ENCODE measurements at regions not wholly inside any gene's neighbourhood (a gene's known extent, or its start where the extent isn't known, plus 50 kb on each side); places are given as distances from the start of the nearest gene placed in this dataset.

- peaks cover 8% of the 10 kb centered on the region for H3K9me3 ChIP-seq
- H3K36me3 ChIP-seq, result no peaks in the 10 kb centered on the region
- H3K27ac ChIP-seq, result no peak overlapping the region
- H3K27me3 ChIP-seq (ENCODE audit: low read depth), result no peaks in the 10 kb centered on the region
- TF ChIP-seq, protein P1, sequence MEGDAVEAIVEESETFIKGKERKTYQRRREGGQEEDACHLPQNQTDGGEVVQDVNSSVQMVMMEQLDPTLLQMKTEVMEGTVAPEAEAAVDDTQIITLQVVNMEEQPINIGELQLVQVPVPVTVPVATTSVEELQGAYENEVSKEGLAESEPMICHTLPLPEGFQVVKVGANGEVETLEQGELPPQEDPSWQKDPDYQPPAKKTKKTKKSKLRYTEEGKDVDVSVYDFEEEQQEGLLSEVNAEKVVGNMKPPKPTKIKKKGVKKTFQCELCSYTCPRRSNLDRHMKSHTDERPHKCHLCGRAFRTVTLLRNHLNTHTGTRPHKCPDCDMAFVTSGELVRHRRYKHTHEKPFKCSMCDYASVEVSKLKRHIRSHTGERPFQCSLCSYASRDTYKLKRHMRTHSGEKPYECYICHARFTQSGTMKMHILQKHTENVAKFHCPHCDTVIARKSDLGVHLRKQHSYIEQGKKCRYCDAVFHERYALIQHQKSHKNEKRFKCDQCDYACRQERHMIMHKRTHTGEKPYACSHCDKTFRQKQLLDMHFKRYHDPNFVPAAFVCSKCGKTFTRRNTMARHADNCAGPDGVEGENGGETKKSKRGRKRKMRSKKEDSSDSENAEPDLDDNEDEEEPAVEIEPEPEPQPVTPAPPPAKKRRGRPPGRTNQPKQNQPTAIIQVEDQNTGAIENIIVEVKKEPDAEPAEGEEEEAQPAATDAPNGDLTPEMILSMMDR (IDR thresholded peaks at IDR 0.05), result no peak
- H3K4me1 ChIP-seq, result no peaks in the 10 kb centered on the region
- ATAC-seq (no peak), DNase-seq (no peak)
- H3K4me3 ChIP-seq, result no peak overlapping the region
- intact Hi-C loops (cut with DNase I), result no loop called here
Observed at GRCh38 chr6:84332139-84333034, 104.9 kb upstream of the CEP162 start.

DNA sequence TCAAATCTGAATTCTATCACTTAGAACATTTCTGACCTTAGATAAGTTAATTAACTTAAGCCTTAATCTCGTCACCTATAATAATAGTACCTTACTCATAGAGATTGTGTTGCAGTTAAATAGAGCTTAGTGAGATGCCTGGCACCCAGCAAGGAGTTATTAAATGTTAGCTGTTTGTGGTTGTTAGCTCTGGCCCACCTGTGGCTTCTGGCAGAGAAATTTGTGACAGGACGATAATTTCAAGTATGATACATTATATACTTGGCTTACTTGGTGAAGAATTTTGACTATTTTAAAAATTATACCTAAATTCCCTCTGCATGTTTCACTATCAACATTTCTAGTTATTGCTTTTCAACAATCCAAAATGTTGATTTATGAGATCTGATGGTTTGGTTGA is 102.9 kb upstream of the CEP162 start:
- intact Hi-C loops (cut with DNase I), result no loop called here
- TF ChIP-seq, protein P1 (IDR thresholded peaks at IDR 0.05), result no peak

DNA sequence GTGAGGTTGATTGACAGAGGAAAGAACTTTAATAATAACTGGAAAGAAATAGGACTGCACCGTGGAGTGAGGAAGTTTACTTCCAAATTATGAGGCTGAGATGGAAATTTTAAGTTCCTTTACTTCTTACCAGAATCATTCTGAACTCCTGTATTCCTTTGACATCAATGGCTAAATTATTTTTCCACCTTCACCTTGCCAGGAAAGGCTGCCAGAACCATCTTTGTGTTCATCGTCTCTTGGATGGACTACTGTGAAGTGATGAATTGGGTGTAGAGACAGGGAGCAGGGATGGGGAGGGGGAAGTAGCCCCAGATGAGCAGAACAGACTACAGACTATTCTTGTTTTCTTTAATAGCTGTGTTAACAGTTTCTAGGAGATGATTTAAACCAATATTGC is 102.1 kb upstream of the CEP162 start:
- Histone ChIP-seq H3K4me3 (no peak overlapping the region), H3K4me1 (no peaks in the 10 kb centered on the region), H3K27me3 (ENCODE audit: low read depth) (no peaks in the 10 kb centered on the region), H3K36me3 (no peaks in the 10 kb centered on the region), H3K9me3 (no peaks in the 10 kb centered on the region), H3K27ac (no peak overlapping the region)
- TF ChIP-seq, protein P1 (IDR thresholded peaks at IDR 0.05), result no peak
- DNase-seq, result no peak
- no peak for ATAC-seq
- intact Hi-C loops (cut with DNase I), result no loop called here

More for the DNA sequence above, 102.9 kb upstream of the CEP162 start:
- no peak for DNase-seq
- Histone ChIP-seq H3K4me3 (no peak overlapping the region), H3K27ac (no peak overlapping the region), H3K4me1 (no peaks in the 10 kb centered on the region), H3K9me3 (no peaks in the 10 kb centered on the region), H3K27me3 (ENCODE audit: low read depth) (no peaks in the 10 kb centered on the region), H3K36me3 (no peaks in the 10 kb centered on the region)
- ATAC-seq, result no peak

DNA sequence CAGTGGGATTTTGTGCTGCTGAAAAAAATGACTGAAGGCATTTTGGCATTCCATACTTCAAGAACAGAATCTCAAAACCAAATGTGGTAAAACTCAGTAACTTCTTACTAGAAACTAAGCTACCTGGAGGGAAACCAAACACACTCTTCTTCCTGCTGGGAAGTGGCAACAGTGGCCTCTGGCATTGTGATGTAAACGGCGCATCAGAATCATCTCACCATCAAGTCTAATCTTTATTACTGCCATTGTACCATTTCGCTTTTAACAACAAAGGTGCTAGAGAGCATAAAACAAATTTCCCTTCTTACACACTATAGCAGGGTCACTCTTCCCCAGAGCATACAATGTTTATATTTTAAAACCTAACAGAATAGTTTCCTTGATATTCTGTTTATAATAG is 101.6 kb upstream of the CEP162 start:
- no peak for DNase-seq
- H3K4me1 ChIP-seq, result no peaks in the 10 kb centered on the region
- intact Hi-C loops (cut with DNase I), result no loop called here

GRCh38 chr6:84317463-84317862 is 90.0 kb upstream of the CEP162 start:
- DNase-seq (no peak), ATAC-seq (no peak)
- no peak overlapping the region for H3K4me3 ChIP-seq
- H3K27ac ChIP-seq, result no peak overlapping the region
- H3K27me3 ChIP-seq (ENCODE audit: low read depth), result no peaks in the 10 kb centered on the region
- TF ChIP-seq, protein P1 (IDR thresholded peaks at IDR 0.05), result no peak
- peaks cover 5% of the 10 kb centered on the region for H3K9me3 ChIP-seq
- H3K4me1 ChIP-seq, result no peaks in the 10 kb centered on the region
- intact Hi-C loops (cut with DNase I), result no loop called here
- H3K36me3 ChIP-seq, result no peaks in the 10 kb centered on the region

More for the DNA sequence above, 101.6 kb upstream of the CEP162 start:
- H3K4me3 ChIP-seq, result no peak overlapping the region
- no peaks in the 10 kb centered on the region for H3K36me3 ChIP-seq
- H3K27me3 ChIP-seq (ENCODE audit: low read depth), result no peaks in the 10 kb centered on the region
- H3K9me3 ChIP-seq, result no peaks in the 10 kb centered on the region
- TF ChIP-seq, protein P1 (IDR thresholded peaks at IDR 0.05), result no peak
- no peak for ATAC-seq
- H3K27ac ChIP-seq, result no peak overlapping the region
